ENCODE measurements at regions not wholly inside any gene's neighbourhood (a gene's known extent, or its start where the extent isn't known, plus 50 kb on each side); places are given as distances from the start of the nearest gene placed in this dataset.
"Not testable (repeated sequence)": the region's sequence is repeated elsewhere in the genome, so short reads cannot be mapped to it uniquely, and the experiment has no call there.

GRCh38 chr22:47304191-47304831 is 541.9 kb downstream of the TBC1D22A start:
- no peaks in the 10 kb centered on the region for H3K9me3 ChIP-seq
- H3K27ac ChIP-seq: no peak overlapping the region
- no peaks in the 10 kb centered on the region for H3K36me3 ChIP-seq
- H3K27me3 ChIP-seq: no peaks in the 10 kb centered on the region
- ATAC-seq (no peak), DNase-seq (peak in 1 of 4 donors; percentile 72)
- H3K4me1 ChIP-seq: no peaks in the 10 kb centered on the region
- intact Hi-C loops (cut with DNase I): no loop called here
- no peak for TF ChIP-seq CTCF (IDR thresholded peaks at IDR 0.05)
- H3K4me3 ChIP-seq: no peak overlapping the region

- intact Hi-C loops (cut with DNase I): no loop called here
- no peak for ATAC-seq
- no peak overlapping the region for H3K4me3 ChIP-seq
- H3K27me3 ChIP-seq: no peaks in the 10 kb centered on the region
- DNase-seq: no peak
- no peaks in the 10 kb centered on the region for H3K9me3 ChIP-seq
- no peaks in the 10 kb centered on the region for H3K4me1 ChIP-seq
- H3K36me3 ChIP-seq: no peaks in the 10 kb centered on the region
- H3K27ac ChIP-seq: no peak overlapping the region
- no peak for TF ChIP-seq CTCF (IDR thresholded peaks at IDR 0.05)
These were observed 540.9 kb downstream of the TBC1D22A start for GRCh38 chr22:47303161-47303890.

GRCh38 chr22:47302587-47302986 is 540.1 kb downstream of the TBC1D22A start:
- H3K36me3 ChIP-seq; H3K9me3 ChIP-seq; H3K4me1 ChIP-seq; DNase-seq; H3K27me3 ChIP-seq; H3K27ac ChIP-seq; ATAC-seq; intact Hi-C loops (cut with DNase I); H3K4me3 ChIP-seq: not testable (repeated sequence)

- no peaks in the 10 kb centered on the region for H3K9me3 ChIP-seq
- no peak for TF ChIP-seq CTCF (IDR thresholded peaks at IDR 0.05)
- intact Hi-C loops (cut with DNase I): no loop called here
- no peak overlapping the region for H3K27ac ChIP-seq
- peaks cover 0 to 4% of the 10 kb centered on the region in 2 donors for H3K27me3 ChIP-seq
- no peaks in the 10 kb centered on the region for H3K36me3 ChIP-seq
- DNase-seq (peak in 1 of 4 donors; percentile 43), ATAC-seq (no peak)
- H3K4me1 ChIP-seq: no peaks in the 10 kb centered on the region
- no peak overlapping the region for H3K4me3 ChIP-seq
These were observed 539.5 kb downstream of the TBC1D22A start for GRCh38 chr22:47301820-47302475.

GRCh38 chr22:47300698-47301405 is 538.4 kb downstream of the TBC1D22A start:
- DNase-seq (no peak), ATAC-seq (no peak)
- intact Hi-C loops (cut with DNase I): no loop called here
- Histone ChIP-seq H3K4me3 (no peak overlapping the region), H3K27ac (no peak overlapping the region), H3K9me3 (no peaks in the 10 kb centered on the region), H3K4me1 (no peaks in the 10 kb centered on the region), H3K27me3 (peaks cover 0 to 9% of the 10 kb centered on the region in 2 donors), H3K36me3 (no peaks in the 10 kb centered on the region)
- no peak for TF ChIP-seq CTCF (IDR thresholded peaks at IDR 0.05)

Data from left lung (tissue), 4 donors.